GM10266 (cell line): ENCODE measurements at regions not wholly inside any gene's neighbourhood (a gene's known extent, or its start where the extent isn't known, plus 50 kb on each side); places are given as distances from the start of the nearest gene placed in this dataset.

Experiments
- DNase-seq: peaks from one replicate; pipeline ENCODE4 v3.0.0; 2012; ENCODE audit errors: extremely low spot score
- CTCF ChIP-seq: IDR thresholded peaks from 2 replicates; pipeline ENCODE4 v1.5.1; 2012; ENCODE audit warnings: mild to moderate bottlenecking, low read depth; ENCODE audit not compliant: control insufficient read depth, insufficient read depth; ENCODE audit errors: missing control alignments

GRCh38 chr2:209367075-209367747, 56.6 kb upstream of the MAP2 start:
- no peak for DNase-seq
- no peak for TF ChIP-seq CTCF

GRCh38 chr2:209368406-209368805, 55.4 kb upstream of the MAP2 start:
- DNase-seq, result no peak
- no peak for TF ChIP-seq CTCF

- TF ChIP-seq CTCF, result no peak
- DNase-seq, result no peak
Observed at GRCh38 chr2:209368914-209369313, 54.9 kb upstream of the MAP2 start.

GRCh38 chr2:209369656-209370055, 54.2 kb upstream of the MAP2 start:
- TF ChIP-seq CTCF, result no peak
- no peak for DNase-seq

GRCh38 chr2:209371407-209371806, 52.4 kb upstream of the MAP2 start:
- DNase-seq, result no peak
- TF ChIP-seq CTCF, result no peak
